ENCODE measurements at regions not wholly inside any gene's neighbourhood (a gene's known extent, or its start where the extent isn't known, plus 50 kb on each side); places are given as distances from the start of the nearest gene placed in this dataset.
"Not testable (repeated sequence)": the region's sequence is repeated elsewhere in the genome, so short reads cannot be mapped to it uniquely, and the experiment has no call there.

GRCh38 chr7:52565974-52566373, 469.5 kb upstream of the POM121L12 start:
- no peaks in the 10 kb centered on the region for H3K36me3 ChIP-seq
- H3K9me3 ChIP-seq, result no peaks in the 10 kb centered on the region
- H3K27me3 ChIP-seq, result no peaks in the 10 kb centered on the region
- H3K4me3 ChIP-seq, result no peak overlapping the region
- H3K4me1 ChIP-seq, result no peaks in the 10 kb centered on the region
- DNase-seq (ENCODE audit: low spot score in 2 of 2), result no peak
- intact Hi-C loops (cut with DNase I; ENCODE audit: low total_unique reads), result no loop called here
- H3K27ac ChIP-seq, result no peak overlapping the region
- TF ChIP-seq POLR2AphosphoS5 (IDR thresholded peaks at IDR 0.05) (no peak), POLR2A (IDR thresholded peaks at IDR 0.05) (no peak), CTCF (IDR thresholded peaks at IDR 0.05) (no peak)

- Histone ChIP-seq H3K4me1 (no peaks in the 10 kb centered on the region), H3K27ac (no peak overlapping the region), H3K9me3 (no peaks in the 10 kb centered on the region), H3K27me3 (no peaks in the 10 kb centered on the region), H3K4me3 (no peak overlapping the region), H3K36me3 (no peaks in the 10 kb centered on the region)
- intact Hi-C loops (cut with DNase I; ENCODE audit: low total_unique reads), result no loop called here
- no peak for TF ChIP-seq POLR2AphosphoS5 (IDR thresholded peaks at IDR 0.05)
- TF ChIP-seq POLR2A (IDR thresholded peaks at IDR 0.05), result no peak
- TF ChIP-seq CTCF (IDR thresholded peaks at IDR 0.05), result no peak
- no peak for DNase-seq (ENCODE audit: low spot score in 2 of 2)
Observed at GRCh38 chr7:52555805-52556204, 479.6 kb upstream of the POM121L12 start.

GRCh38 chr7:52547308-52547910, 488.0 kb upstream of the POM121L12 start:
- H3K27me3 ChIP-seq, result no peaks in the 10 kb centered on the region
- intact Hi-C loops (cut with DNase I; ENCODE audit: low total_unique reads), result no loop called here
- no peak for DNase-seq (ENCODE audit: low spot score in 2 of 2)
- H3K4me3 ChIP-seq, result no peak overlapping the region
- no peak overlapping the region for H3K27ac ChIP-seq
- H3K4me1 ChIP-seq, result no peaks in the 10 kb centered on the region
- no peaks in the 10 kb centered on the region for H3K9me3 ChIP-seq
- TF ChIP-seq CTCF (IDR thresholded peaks at IDR 0.05) (no peak), POLR2A (IDR thresholded peaks at IDR 0.05) (no peak), POLR2AphosphoS5 (IDR thresholded peaks at IDR 0.05) (no peak)
- no peaks in the 10 kb centered on the region for H3K36me3 ChIP-seq

GRCh38 chr7:52541198-52541765, 494.2 kb upstream of the POM121L12 start:
- DNase-seq (ENCODE audit: low spot score in 2 of 2); H3K27ac ChIP-seq; H3K4me1 ChIP-seq; H3K27me3 ChIP-seq; H3K9me3 ChIP-seq; intact Hi-C loops (cut with DNase I; ENCODE audit: low total_unique reads); H3K36me3 ChIP-seq; H3K4me3 ChIP-seq: not testable (repeated sequence)

- Histone ChIP-seq H3K36me3 (no peaks in the 10 kb centered on the region), H3K4me1 (no peaks in the 10 kb centered on the region), H3K27me3 (no peaks in the 10 kb centered on the region), H3K9me3 (no peaks in the 10 kb centered on the region), H3K4me3 (no peak overlapping the region), H3K27ac (no peak overlapping the region)
- intact Hi-C loops (cut with DNase I; ENCODE audit: low total_unique reads), result no loop called here
- no peak for TF ChIP-seq POLR2AphosphoS5 (IDR thresholded peaks at IDR 0.05)
- TF ChIP-seq CTCF (IDR thresholded peaks at IDR 0.05), result no peak
- no peak for TF ChIP-seq POLR2A (IDR thresholded peaks at IDR 0.05)
- no peak for DNase-seq (ENCODE audit: low spot score in 2 of 2)
Observed at GRCh38 chr7:52540041-52540440, 495.4 kb upstream of the POM121L12 start.

Data from breast epithelium (tissue), 4 donors.